ENCODE measurements at regions not wholly inside any gene's neighbourhood (a gene's known extent, or its start where the extent isn't known, plus 50 kb on each side); places are given as distances from the start of the nearest gene placed in this dataset.

DNA sequence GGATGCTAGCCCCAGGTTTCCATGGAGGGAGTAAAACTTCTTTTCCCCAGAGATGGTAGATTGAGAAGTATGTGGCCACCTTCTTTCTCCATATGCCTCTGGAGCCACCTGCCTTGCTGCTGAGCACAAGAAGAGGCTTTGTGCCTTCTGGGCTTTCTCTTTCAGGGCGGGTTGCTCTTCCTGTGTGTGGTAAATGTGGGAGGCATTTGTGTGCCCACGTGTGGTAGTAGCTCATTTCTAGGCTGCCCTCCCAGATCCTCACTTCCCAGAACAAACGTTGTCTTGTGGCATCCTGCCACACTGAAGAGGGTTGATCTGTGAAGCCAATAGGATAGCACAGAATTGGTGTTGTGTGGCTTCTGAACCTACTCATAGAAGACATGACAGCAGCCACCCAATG lies 342.0 kb upstream of the PODXL start:
- no peaks in the 10 kb centered on the region for H3K27me3 Mint-ChIP-seq (ENCODE audit: low read depth)
- peak; percentile 21 for DNase-seq
- no peaks in the 10 kb centered on the region for H3K9me3 Mint-ChIP-seq (ENCODE audit: insufficient read depth)
- H3K4me3 Mint-ChIP-seq, result no peak overlapping the region
- no peak for ATAC-seq
- peaks cover 11% of the 10 kb centered on the region for H3K4me1 Mint-ChIP-seq (ENCODE audit: low read depth)
- H3K36me3 Mint-ChIP-seq (ENCODE audit: low read depth), result no peaks in the 10 kb centered on the region
- no peak overlapping the region for H3K27ac Mint-ChIP-seq
- CTCF ChIA-PET, result no interaction called here
- POLR2A ChIA-PET, result no interaction called here

DNA sequence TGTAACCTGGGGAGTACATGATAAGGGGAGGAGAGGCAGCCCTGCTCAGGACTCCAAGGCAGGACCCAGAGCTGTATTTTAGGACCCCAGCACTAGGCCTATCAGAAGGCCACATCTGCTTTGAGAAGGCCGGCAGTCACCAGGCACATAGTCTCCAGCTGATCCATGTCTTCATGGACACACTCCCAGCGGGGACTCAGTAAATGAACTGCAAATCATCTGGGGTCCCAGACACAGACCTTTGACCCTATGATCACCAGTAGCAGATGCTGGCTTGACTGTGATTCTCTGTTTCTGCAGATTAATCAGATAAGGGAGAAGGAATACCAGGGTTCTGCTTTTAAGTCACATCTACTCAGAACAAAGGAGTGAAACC lies 341.4 kb upstream of the PODXL start:
- ATAC-seq (no peak), DNase-seq (no peak)
- CTCF ChIA-PET, result no interaction called here
- H3K36me3 Mint-ChIP-seq (ENCODE audit: low read depth), result no peaks in the 10 kb centered on the region
- H3K9me3 Mint-ChIP-seq (ENCODE audit: insufficient read depth), result no peaks in the 10 kb centered on the region
- peaks cover 2% of the 10 kb centered on the region for H3K27me3 Mint-ChIP-seq (ENCODE audit: low read depth)
- H3K4me1 Mint-ChIP-seq (ENCODE audit: low read depth), result peaks cover 11% of the 10 kb centered on the region
- POLR2A ChIA-PET, result no interaction called here
- no peak overlapping the region for H3K27ac Mint-ChIP-seq
- H3K4me3 Mint-ChIP-seq, result no peak overlapping the region

DNA sequence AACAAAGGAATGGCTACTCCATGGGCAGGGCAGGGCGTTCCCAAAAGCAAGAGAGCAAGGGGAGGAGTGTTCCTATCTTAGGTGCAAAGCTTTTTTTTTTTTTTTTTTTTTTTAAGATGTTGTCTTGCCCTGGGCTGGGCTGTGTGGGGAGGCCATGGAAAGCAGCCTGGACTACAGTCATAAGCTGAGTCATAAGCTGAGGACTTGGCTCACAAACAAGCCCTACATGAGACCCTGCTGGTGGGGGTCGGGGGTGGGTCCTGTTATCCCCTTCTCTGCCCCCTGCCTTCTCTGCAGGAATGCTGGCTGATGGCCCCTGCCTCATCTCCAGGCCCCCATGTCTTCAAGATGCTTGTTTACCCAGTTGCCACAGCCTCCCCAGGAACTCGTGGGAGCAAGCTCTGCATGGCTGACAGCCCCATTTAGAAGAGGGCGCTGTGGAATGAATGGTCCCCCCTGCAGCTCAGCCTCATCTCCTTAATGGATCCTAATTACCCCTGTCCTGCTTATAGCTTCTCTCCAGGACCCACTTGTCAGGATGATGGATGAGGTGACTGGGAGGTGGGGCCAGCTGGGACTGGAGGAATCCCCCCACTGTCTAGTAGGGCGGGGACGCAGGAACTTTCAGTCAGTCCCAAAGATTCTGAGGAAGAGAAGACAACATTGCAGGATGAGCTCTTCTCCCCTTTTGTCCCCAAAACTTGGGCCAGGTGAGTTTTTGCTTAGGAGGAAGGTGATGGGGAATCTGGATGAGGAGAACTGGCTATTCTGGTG lies 340.8 kb upstream of the PODXL start:
- H3K27me3 Mint-ChIP-seq (ENCODE audit: low read depth), result peaks cover 2% of the 10 kb centered on the region
- H3K27ac Mint-ChIP-seq, result no peak overlapping the region
- DNase-seq, result no peak
- no peaks in the 10 kb centered on the region for H3K36me3 Mint-ChIP-seq (ENCODE audit: low read depth)
- POLR2A ChIA-PET, result no interaction called here
- peaks cover 11% of the 10 kb centered on the region for H3K4me1 Mint-ChIP-seq (ENCODE audit: low read depth)
- CTCF ChIA-PET, result no interaction called here
- H3K4me3 Mint-ChIP-seq, result no peak overlapping the region
- ATAC-seq, result no peak
- no peaks in the 10 kb centered on the region for H3K9me3 Mint-ChIP-seq (ENCODE audit: insufficient read depth)

DNA sequence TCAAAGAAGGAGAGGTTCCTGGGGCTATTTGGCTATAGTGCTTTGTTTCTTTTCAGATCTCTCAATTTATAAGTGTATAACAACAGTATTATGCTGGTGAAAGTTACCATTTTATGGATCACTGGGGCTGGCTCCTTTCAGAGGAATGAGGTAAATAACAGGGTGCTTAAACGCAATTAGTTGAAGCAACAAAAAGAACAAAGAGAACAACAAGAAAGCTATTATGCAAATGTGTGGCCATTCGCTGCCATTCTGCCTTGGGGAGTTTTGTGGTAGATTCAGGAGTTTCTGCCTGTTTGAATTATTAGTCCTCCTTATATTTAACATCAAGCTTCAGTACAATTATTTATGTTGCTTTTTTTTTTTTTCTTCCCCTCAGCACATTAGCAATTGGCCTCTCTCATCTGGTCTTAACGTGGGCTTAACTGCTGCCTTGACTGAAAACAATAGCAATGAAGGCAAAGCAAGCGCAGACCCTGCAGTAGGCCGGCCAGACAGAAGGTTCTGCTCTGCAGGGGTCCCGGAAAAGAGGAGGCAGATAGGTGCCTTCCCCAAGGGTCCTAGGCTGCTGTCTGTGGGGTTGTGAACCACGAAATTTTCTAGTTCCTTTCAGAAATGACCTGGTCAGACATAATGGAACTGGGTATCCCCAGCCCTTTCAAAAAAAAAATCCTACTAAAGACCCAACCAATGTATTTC lies 339.9 kb upstream of the PODXL start:
- ATAC-seq (no peak), DNase-seq (no peak)
- Mint-ChIP-seq H3K27me3 (ENCODE audit: low read depth) (peaks cover 2% of the 10 kb centered on the region), H3K36me3 (ENCODE audit: low read depth) (no peaks in the 10 kb centered on the region), H3K4me3 (no peak overlapping the region), H3K4me1 (ENCODE audit: low read depth) (peaks cover 11% of the 10 kb centered on the region), H3K9me3 (ENCODE audit: insufficient read depth) (no peaks in the 10 kb centered on the region), H3K27ac (no peak overlapping the region)
- POLR2A ChIA-PET, result no interaction called here
- CTCF ChIA-PET, result no interaction called here

DNA sequence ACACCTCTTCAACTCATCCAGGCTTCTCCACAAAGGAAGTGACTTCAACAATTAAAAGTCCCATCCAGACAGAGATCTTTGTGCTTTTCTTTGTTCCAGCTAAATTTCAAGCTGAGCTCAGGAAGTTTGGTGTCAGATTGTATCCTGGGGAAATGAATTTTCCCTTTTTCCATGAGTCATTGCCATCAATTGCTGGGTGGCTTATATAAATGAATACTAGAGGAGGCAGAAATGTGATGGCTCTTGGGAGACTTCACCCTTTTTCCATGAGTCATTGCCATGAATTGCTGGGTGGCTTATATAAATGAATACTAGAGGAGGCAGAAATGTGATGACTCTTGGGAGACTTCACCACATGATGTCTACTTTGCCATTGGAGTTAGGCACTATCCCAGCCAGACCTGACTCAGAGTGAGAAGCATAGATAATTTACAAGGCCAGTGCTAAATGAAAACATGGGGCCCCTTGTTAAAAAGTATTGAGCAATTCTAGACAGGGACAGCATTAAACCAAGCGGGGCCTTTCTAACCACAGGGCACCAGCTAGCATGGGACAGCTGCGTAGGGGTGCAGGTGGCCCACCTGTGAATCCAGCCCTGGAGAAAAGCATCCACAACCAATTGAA lies 339.2 kb upstream of the PODXL start:
- H3K27ac Mint-ChIP-seq, result no peak overlapping the region

DNA sequence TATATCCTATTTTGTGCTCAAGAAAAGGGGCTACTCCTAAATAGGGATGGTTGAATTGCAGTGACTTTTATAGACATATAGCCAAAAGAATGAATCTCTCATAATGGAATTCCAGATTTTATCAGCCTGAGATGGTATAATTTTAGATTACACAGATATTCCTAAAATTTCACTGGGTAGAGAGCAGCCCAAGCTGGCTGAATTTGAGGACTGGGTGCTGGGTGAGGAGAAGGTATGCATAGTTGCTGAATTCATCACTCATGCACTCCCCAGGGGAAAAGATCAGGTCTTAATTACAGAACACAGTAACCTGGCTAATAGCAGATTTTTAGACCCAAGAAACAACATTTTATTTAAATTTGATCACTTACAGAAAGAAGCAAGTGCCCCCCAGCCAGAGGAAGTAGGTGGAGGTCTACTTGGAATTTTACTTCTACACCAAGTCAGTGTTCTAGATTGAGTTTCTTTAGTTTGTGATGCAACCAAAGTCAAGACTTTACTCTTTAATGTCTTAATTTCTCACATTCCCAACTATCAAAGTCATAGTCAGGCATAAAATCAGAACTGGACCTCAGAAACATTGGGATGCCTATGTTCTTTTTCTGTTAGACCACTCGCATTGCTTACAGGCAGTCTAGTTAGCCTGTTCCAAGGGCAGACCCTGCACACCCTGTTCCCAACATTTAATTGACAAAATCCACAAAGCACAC lies 337.4 kb upstream of the PODXL start:
- H3K4me1 Mint-ChIP-seq (ENCODE audit: low read depth), result peaks cover 8% of the 10 kb centered on the region
- H3K27me3 Mint-ChIP-seq (ENCODE audit: low read depth), result peaks cover 2% of the 10 kb centered on the region
- POLR2A ChIA-PET, result no interaction called here
- H3K36me3 Mint-ChIP-seq (ENCODE audit: low read depth), result no peaks in the 10 kb centered on the region
- H3K27ac Mint-ChIP-seq, result no peak overlapping the region
- H3K9me3 Mint-ChIP-seq (ENCODE audit: insufficient read depth), result no peaks in the 10 kb centered on the region
- CTCF ChIA-PET, result no interaction called here
- no peak for DNase-seq
- H3K4me3 Mint-ChIP-seq, result no peak overlapping the region
- no peak for ATAC-seq

More for the DNA sequence above, 339.2 kb upstream of the PODXL start:
- Mint-ChIP-seq H3K27me3 (ENCODE audit: low read depth) (peaks cover 2% of the 10 kb centered on the region), H3K9me3 (ENCODE audit: insufficient read depth) (no peaks in the 10 kb centered on the region), H3K4me3 (no peak overlapping the region), H3K36me3 (ENCODE audit: low read depth) (no peaks in the 10 kb centered on the region), H3K4me1 (ENCODE audit: low read depth) (peaks cover 11% of the 10 kb centered on the region)
- ChIA-PET POLR2A (no interaction called here), CTCF (no interaction called here)
- DNase-seq (no peak), ATAC-seq (no peak)

DNA sequence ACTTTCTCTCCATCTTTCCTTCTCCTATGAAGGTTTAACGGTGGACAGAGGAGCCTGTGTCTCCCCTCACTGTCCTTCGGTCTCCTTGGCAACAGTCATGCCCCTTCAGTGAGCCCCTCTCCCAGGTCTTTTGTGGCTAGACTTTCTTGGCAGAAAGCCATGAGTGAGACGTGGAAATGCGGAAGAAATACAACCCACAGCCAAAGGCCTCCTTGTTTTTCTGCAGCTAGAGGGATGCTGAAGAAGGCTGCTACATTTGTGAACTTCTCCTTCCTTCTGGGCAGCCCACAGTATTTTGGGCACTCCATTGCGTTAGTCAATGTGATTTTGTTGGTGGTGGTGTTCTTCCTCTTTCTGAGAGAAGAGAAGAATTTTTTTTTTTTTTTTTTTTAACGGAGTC lies 333.7 kb upstream of the PODXL start:
- H3K9me3 Mint-ChIP-seq (ENCODE audit: insufficient read depth), result peaks cover 7% of the 10 kb centered on the region
- H3K4me3 Mint-ChIP-seq, result no peak overlapping the region
- peaks cover 2% of the 10 kb centered on the region for H3K27me3 Mint-ChIP-seq (ENCODE audit: low read depth)
- no peak for DNase-seq
- no peaks in the 10 kb centered on the region for H3K36me3 Mint-ChIP-seq (ENCODE audit: low read depth)
- no peaks in the 10 kb centered on the region for H3K4me1 Mint-ChIP-seq (ENCODE audit: low read depth)
- ChIA-PET CTCF (no interaction called here), POLR2A (no interaction called here)
- ATAC-seq, result no peak
- no peak overlapping the region for H3K27ac Mint-ChIP-seq

DNA sequence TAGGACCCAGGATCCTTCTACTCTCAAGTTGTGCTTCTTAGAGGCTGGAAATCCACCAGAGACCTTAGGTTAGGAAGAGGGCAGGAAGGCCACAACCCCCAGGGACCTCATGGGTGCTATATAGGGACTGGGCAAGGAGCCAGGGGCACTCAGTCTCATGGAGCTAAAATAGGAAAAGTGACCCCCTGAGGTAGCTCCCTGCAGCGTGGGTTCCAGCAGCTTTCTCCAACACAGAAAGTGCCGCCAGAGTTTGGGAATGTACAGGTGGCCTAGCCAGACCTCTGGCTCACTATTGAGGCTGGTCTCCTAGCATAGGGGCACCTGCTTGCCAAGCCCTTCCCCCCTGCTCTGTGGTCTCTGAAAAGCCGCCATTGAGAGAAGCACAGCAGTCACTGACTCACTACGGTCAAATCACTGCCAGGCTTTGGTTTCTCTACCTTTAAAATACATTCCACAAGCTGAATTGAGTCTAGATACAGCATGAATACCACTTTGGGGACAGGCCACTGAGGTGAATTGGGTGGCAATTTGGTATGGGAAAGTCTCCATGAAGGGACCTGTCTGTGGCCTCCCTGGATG lies 333.2 kb upstream of the PODXL start:
- ATAC-seq (no peak), DNase-seq (no peak)
- peaks cover 2% of the 10 kb centered on the region for H3K27me3 Mint-ChIP-seq (ENCODE audit: low read depth)
- POLR2A ChIA-PET, result no interaction called here
- no peak overlapping the region for H3K27ac Mint-ChIP-seq
- CTCF ChIA-PET, result interaction anchor here (0.9 kb wide), 1 partner anchor 31 kb away, joined by 3 read pairs; no protein-coding TSS in a partner anchor
- no peaks in the 10 kb centered on the region for H3K4me1 Mint-ChIP-seq (ENCODE audit: low read depth)
- H3K9me3 Mint-ChIP-seq (ENCODE audit: insufficient read depth), result peaks cover 7% of the 10 kb centered on the region
- H3K4me3 Mint-ChIP-seq, result no peak overlapping the region
- H3K36me3 Mint-ChIP-seq (ENCODE audit: low read depth), result no peaks in the 10 kb centered on the region

DNA sequence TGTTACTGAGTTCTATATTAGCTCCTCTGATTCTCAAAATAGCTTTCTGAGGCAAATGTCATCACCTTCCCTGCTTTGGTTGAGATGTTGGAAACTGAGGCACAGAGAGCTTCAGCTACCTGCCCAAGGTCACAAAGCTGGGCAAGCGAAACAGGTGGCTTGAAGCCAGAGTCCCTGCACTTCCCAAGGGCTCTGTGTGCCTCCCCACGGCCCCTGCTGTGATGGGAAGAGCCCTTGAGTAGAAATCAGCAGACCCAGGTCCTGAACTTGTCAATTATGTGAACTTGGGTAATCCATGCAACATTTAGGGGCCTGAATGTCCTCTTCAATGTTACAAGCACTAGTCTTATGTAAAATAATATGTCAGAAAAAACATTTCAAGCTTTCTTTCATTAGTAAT lies 327.3 kb upstream of the PODXL start:
- Mint-ChIP-seq H3K9me3 (ENCODE audit: insufficient read depth) (peaks cover 7% of the 10 kb centered on the region), H3K27ac (no peak overlapping the region), H3K4me1 (ENCODE audit: low read depth) (no peaks in the 10 kb centered on the region), H3K36me3 (ENCODE audit: low read depth) (no peaks in the 10 kb centered on the region), H3K27me3 (ENCODE audit: low read depth) (no peaks in the 10 kb centered on the region), H3K4me3 (no peak overlapping the region)
- CTCF ChIA-PET, result no interaction called here
- no peak for ATAC-seq
- POLR2A ChIA-PET, result no interaction called here
- DNase-seq, result no peak

DNA sequence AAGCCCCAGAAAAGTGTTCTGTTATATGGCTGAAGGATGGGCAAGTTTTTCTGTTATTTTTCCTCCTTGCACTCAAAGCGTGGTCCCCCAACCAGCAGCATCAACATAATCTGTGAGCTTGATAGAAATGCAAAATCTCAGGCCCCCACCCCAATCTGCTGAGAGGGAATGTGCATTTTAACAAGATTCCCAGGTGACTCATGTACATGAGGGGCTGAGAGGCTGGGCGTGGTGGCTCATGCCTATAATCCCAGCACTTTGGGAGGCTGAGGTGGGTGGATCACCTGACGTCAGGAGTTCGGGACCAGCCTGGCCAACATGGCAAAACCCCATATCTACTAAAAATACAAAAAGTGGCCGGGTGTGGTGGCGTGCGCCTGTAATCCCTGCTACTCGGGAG lies 326.8 kb upstream of the PODXL start:
- Mint-ChIP-seq H3K9me3 (ENCODE audit: insufficient read depth) (peaks cover 7% of the 10 kb centered on the region), H3K4me3 (no peak overlapping the region), H3K4me1 (ENCODE audit: low read depth) (no peaks in the 10 kb centered on the region), H3K36me3 (ENCODE audit: low read depth) (no peaks in the 10 kb centered on the region), H3K27me3 (ENCODE audit: low read depth) (no peaks in the 10 kb centered on the region), H3K27ac (no peak overlapping the region)
- POLR2A ChIA-PET, result no interaction called here
- no peak for DNase-seq
- ATAC-seq, result no peak
- CTCF ChIA-PET, result no interaction called here

DNA sequence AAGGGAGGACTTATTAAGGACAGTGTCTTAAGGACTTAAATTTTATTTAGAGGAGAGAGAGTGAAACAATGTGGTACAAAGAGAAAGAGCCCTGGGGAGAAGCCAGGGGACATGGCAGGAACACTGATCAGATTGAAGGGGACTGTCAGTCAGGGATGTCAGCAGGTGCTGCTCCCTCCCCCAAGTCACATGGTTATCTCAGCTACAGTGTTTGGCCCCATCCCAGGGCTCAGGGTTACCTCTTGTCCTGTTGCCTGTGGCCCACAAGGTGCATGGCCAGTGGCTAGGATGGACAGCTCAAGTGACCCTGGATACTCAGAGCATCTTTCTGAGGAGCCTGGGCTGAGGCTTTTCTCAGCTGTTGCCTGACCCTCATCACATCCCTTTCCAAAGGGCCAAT lies 325.9 kb upstream of the PODXL start:
- peaks cover 7% of the 10 kb centered on the region for H3K9me3 Mint-ChIP-seq (ENCODE audit: insufficient read depth)
- no peaks in the 10 kb centered on the region for H3K4me1 Mint-ChIP-seq (ENCODE audit: low read depth)
- POLR2A ChIA-PET, result interaction anchor here (0.6 kb wide), 1 partner anchor 201 kb away, joined by 3 read pairs; no protein-coding TSS in a partner anchor
- no peaks in the 10 kb centered on the region for H3K36me3 Mint-ChIP-seq (ENCODE audit: low read depth)
- no peak overlapping the region for H3K27ac Mint-ChIP-seq
- CTCF ChIA-PET, result no interaction called here
- no peaks in the 10 kb centered on the region for H3K27me3 Mint-ChIP-seq (ENCODE audit: low read depth)
- H3K4me3 Mint-ChIP-seq, result no peak overlapping the region
- DNase-seq (no peak), ATAC-seq (no peak)

DNA sequence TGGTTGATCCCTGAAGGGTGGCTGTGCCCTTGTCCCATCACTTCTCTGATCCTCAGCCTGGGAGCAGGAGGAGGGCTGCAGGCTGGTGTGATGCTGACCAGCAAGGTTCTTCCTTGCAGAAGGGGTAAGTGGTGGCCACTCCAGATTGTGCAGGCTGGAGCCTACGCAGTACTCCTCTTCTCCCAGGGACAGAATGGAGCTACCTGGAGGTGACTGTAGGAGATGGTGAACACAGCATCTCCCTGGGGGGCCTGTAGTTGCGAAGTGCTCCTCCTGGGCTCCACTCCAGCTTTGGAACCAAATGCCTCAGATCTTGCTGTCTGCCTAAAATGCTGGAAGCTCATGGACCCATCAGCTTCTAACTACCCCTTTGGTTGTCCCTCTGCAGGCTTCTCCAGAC lies 323.6 kb upstream of the PODXL start:
- no peaks in the 10 kb centered on the region for H3K9me3 Mint-ChIP-seq (ENCODE audit: insufficient read depth)
- no peaks in the 10 kb centered on the region for H3K4me1 Mint-ChIP-seq (ENCODE audit: low read depth)
- ATAC-seq (no peak), DNase-seq (no peak)
- no peaks in the 10 kb centered on the region for H3K27me3 Mint-ChIP-seq (ENCODE audit: low read depth)
- ChIA-PET POLR2A (no interaction called here), CTCF (no interaction called here)
- H3K4me3 Mint-ChIP-seq, result no peak overlapping the region
- no peaks in the 10 kb centered on the region for H3K36me3 Mint-ChIP-seq (ENCODE audit: low read depth)
- H3K27ac Mint-ChIP-seq, result no peak overlapping the region
